Thoracic aorta (tissue), 2 donors: ENCODE measurements at regions not wholly inside any gene's neighbourhood (a gene's known extent, or its start where the extent isn't known, plus 50 kb on each side); places are given as distances from the start of the nearest gene placed in this dataset.
"Not testable (repeated sequence)": the region's sequence is repeated elsewhere in the genome, so short reads cannot be mapped to it uniquely, and the experiment has no call there.

Source experiments
- ATAC-seq: fragments of 150-250 bp; one replicate; pipeline ENCODE4 v1.8.0; 2017; ENCODE audit warnings: low read depth; ENCODE audit not compliant: insufficient number of reproducible peaks, low FRiP score
- DNase-seq: peaks from one replicate; pipeline ENCODE4 v3.0.0-alpha.2; 2020; ENCODE audit warnings: low spot score
- H3K27ac ChIP-seq, 2 donors: fragments of 200-600 bp; sonication (generic); 1 replicate in 1 of 2; 2 replicates in 1 of 2; pipeline ENCODE4 v1.5.1; 2016; ENCODE audit warnings: mild to moderate bottlenecking in 2 of 2, moderate library complexity in 2 of 2
- H3K27me3 ChIP-seq: fragments of 200-600 bp; sonication (generic); replicated peaks from 2 replicates; pipeline ENCODE4 v1.6.0; 2016; ENCODE audit warnings: mild to moderate bottlenecking; ENCODE audit not compliant: insufficient read depth
- H3K36me3 ChIP-seq: fragments of 200-600 bp; sonication (generic); one replicate; pipeline ENCODE4 v1.5.1; 2016
- H3K4me1 ChIP-seq, 2 donors: fragments of 200-600 bp; sonication (generic); 1 replicate in 1 of 2; 2 replicates in 1 of 2; pipeline versions ENCODE4 v1.5.1 to v1.6.0; 2016; ENCODE audit warnings: low read depth in 2 of 2, mild to moderate bottlenecking in 1 of 2; ENCODE audit not compliant: control insufficient read depth in 1 of 2
- H3K4me3 ChIP-seq: fragments of 200-600 bp; sonication (generic); 2 replicates; pipeline ENCODE4 v1.5.1; 2016; ENCODE audit warnings: mild to moderate bottlenecking
- H3K9me3 ChIP-seq: fragments of 200-600 bp; sonication (generic); 2 replicates; pipeline ENCODE4 v1.5.1; 2016
- CTCF ChIP-seq: fragments of 200-600 bp; sonication (generic); IDR thresholded peaks from one replicate; pipeline ENCODE4 v1.5.1; 2019; ENCODE audit warnings: antibody characterized with exemption

- Histone ChIP-seq H3K4me1 (no peaks in the 10 kb centered on the region), H3K27ac (no peak overlapping the region), H3K9me3 (no peaks in the 10 kb centered on the region), H3K4me3 (no peak overlapping the region), H3K27me3 (no peaks in the 10 kb centered on the region), H3K36me3 (no peaks in the 10 kb centered on the region)
- TF ChIP-seq CTCF = no peak
- DNase-seq (no peak), ATAC-seq (no peak)
Observed at GRCh38 chr2:154556607-154557006, 141.9 kb upstream of the KCNJ3 start.

- H3K27me3 ChIP-seq = no peaks in the 10 kb centered on the region
- H3K9me3 ChIP-seq = no peaks in the 10 kb centered on the region
- H3K4me1 ChIP-seq = no peaks in the 10 kb centered on the region
- H3K27ac ChIP-seq = no peak overlapping the region
- no peaks in the 10 kb centered on the region for H3K36me3 ChIP-seq
- no peak overlapping the region for H3K4me3 ChIP-seq
- ATAC-seq = no peak
- TF ChIP-seq CTCF = no peak
- DNase-seq = no peak
Observed at GRCh38 chr2:154557906-154558305, 140.6 kb upstream of the KCNJ3 start.

- Histone ChIP-seq H3K4me3 (no peak overlapping the region), H3K27me3 (no peaks in the 10 kb centered on the region), H3K9me3 (peaks cover 4% of the 10 kb centered on the region), H3K36me3 (no peaks in the 10 kb centered on the region), H3K27ac (no peak overlapping the region), H3K4me1 (no peaks in the 10 kb centered on the region)
- TF ChIP-seq CTCF = no peak
- no peak for DNase-seq
- ATAC-seq = no peak
Observed at GRCh38 chr2:154565433-154565832, 133.1 kb upstream of the KCNJ3 start.

- Histone ChIP-seq H3K36me3 (no peaks in the 10 kb centered on the region), H3K27me3 (no peaks in the 10 kb centered on the region), H3K4me1 (no peaks in the 10 kb centered on the region), H3K27ac (no peak overlapping the region), H3K9me3 (peaks cover 4% of the 10 kb centered on the region), H3K4me3 (no peak overlapping the region)
- no peak for TF ChIP-seq CTCF
- ATAC-seq (no peak), DNase-seq (no peak)
Observed at GRCh38 chr2:154568413-154568812, 130.1 kb upstream of the KCNJ3 start.

GRCh38 chr2:154570501-154570900 lies 128.0 kb upstream of the KCNJ3 start:
- no peaks in the 10 kb centered on the region for H3K4me1 ChIP-seq
- H3K36me3 ChIP-seq = no peaks in the 10 kb centered on the region
- no peak overlapping the region for H3K4me3 ChIP-seq
- no peak for DNase-seq
- H3K9me3 ChIP-seq = no peaks in the 10 kb centered on the region
- no peak for ATAC-seq
- no peaks in the 10 kb centered on the region for H3K27me3 ChIP-seq
- no peak overlapping the region for H3K27ac ChIP-seq
- TF ChIP-seq CTCF = no peak

- not testable (repeated sequence) for H3K9me3 ChIP-seq, H3K4me1 ChIP-seq, H3K36me3 ChIP-seq, DNase-seq, H3K4me3 ChIP-seq, H3K27me3 ChIP-seq, ATAC-seq, H3K27ac ChIP-seq
Observed at GRCh38 chr2:154576699-154577098, 121.8 kb upstream of the KCNJ3 start.
